DOHH2 (cell line): ENCODE measurements at regions not wholly inside any gene's neighbourhood (a gene's known extent, or its start where the extent isn't known, plus 50 kb on each side); places are given as distances from the start of the nearest gene placed in this dataset.

Source experiments
- CTCF ChIP-seq: fragments of 200-600 bp; sonication (generic); IDR thresholded peaks from one replicate; pipeline ENCODE4 v1.5.1; 2014; ENCODE audit warnings: antibody characterized with exemption, mild to moderate bottlenecking, low read depth, low read length; ENCODE audit not compliant: poor library complexity, severe bottlenecking
- EZH2phosphoT487 ChIP-seq: fragments of 200-600 bp; sonication (generic); IDR thresholded peaks from 2 replicates; pipeline ENCODE4 v1.6.1; 2017; ENCODE audit warnings: borderline replicate concordance, mild to moderate bottlenecking, antibody characterized with exemption, low read length, moderate library complexity, mixed read lengths

- TF ChIP-seq CTCF (no peak), EZH2phosphoT487 (no peak)
Observed at GRCh38 chr17:79363552-79364275, 247.1 kb downstream of the RBFOX3 start.
